GM21360 (cell line): ENCODE measurements at regions not wholly inside any gene's neighbourhood (a gene's known extent, or its start where the extent isn't known, plus 50 kb on each side); places are given as distances from the start of the nearest gene placed in this dataset.

Experiments
- ATAC-seq: cut with Tn5 transposase; IDR thresholded peaks from one replicate; pipeline ENCODE4 v1.9.1; 2021; ENCODE audit warnings: mild to moderate bottlenecking, moderate library complexity; ENCODE audit not compliant: unreplicated experiment

DNA sequence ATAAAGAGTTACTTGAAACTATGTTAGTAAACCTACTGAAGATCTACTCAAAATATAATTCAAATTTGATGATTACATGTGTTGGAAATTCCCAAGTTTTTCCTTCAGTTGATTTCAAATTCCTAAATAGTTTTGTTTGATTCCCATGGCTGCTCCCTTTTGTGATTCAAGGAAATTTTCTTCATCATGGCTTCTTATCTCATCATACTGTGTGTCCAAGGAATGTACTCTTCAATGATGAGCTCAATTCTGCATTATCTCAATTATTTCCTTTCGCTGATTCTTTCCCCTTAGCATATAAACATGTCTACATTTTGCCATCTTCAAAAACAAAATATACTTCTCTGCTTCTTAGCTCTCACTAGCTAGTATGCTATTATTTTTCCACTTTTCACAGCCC, 460.4 kb upstream of the NAALADL2 start:
- no peak for ATAC-seq

DNA sequence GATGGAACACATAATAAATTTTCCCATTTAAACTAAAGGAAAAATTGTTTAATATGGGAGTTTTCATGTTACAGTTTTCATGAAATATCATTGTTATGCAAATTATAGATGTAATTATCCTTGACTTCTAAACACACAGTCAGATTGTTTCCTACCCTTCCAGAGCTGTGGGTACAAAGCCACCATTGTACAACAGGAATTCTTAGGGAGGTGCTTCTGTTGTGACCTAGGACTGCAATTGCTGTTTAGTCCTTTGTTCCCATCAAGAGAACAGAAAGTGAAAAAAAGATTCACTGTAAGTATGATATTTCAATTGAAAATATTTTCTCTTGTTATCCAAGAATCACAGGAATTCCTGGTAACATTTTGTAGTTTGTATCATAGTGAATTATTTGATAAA, 455.3 kb upstream of the NAALADL2 start:
- no peak for ATAC-seq

DNA sequence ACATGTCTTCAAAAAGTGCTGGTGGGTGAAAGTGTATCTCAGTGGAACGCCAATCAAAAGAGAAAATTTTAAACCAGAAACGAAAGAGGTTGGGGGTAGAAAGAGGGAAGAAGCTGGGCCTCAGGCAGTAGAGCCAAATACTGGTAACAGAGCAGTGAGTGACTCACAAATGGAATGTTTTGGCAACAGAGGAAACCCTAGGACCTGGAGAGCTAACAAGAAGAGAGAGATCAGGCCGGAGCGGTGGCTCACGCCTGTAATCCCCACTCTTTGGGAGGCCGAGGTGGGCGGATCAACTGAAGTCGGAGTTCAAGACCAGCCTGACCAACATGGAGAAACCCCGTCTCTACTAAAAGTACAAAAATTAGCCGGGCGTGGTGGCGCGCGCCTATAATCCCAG, 450.8 kb upstream of the NAALADL2 start:
- ATAC-seq = no peak

GRCh38 chr3:174409086-174409743, 449.9 kb upstream of the NAALADL2 start:
- ATAC-seq = no peak

DNA sequence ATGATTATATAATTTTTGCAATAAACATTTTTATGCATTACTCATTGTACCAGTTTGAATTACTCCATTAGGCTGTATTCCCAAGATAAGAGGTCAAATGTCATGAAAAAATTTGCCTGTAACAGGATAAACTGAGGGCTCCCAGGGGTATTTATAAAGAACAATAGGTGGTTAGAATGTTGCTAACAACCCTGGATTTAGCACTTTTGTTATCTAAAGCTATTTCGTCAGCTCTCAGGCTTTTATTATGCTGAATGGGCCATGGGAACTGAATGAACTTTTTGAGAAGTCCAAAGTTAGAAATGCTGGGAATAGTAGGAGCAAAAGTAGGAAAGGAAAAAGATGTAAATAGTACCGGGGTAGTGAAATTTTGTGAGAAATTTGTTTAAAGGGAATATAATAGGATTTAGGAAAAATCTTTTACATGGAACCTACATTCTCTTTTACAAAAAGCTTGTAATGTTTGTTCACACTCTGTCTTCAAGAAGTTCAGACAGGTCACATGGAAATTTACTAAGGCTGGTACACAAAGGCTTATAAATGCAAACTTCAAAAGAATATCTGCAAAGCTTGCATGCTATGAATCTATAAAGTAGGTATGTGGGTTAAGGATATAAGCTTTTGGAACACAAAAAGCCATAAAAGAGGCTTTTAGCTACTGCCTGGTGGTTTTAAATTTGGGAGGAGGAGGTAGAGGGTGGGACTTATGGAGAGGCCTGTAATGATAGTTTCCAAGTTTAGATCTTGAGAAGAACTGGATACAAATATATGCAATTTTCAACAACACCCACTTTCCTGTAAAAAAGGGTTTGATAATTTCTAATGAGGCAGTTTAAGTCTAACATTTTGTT, 445.8 kb upstream of the NAALADL2 start:
- ATAC-seq = no peak

- no peak for ATAC-seq
Observed at GRCh38 chr3:174414902-174415301, 444.2 kb upstream of the NAALADL2 start.

- ATAC-seq = no peak
Observed at GRCh38 chr3:174417573-174417972, 441.6 kb upstream of the NAALADL2 start.

GRCh38 chr3:174419216-174419615, 439.9 kb upstream of the NAALADL2 start:
- ATAC-seq = no peak

GRCh38 chr3:174423936-174424335, 435.2 kb upstream of the NAALADL2 start:
- ATAC-seq = no peak

GRCh38 chr3:174424656-174425055, 434.5 kb upstream of the NAALADL2 start:
- ATAC-seq = no peak

- ATAC-seq = no peak
Observed at GRCh38 chr3:174425422-174425821, 433.7 kb upstream of the NAALADL2 start.

DNA sequence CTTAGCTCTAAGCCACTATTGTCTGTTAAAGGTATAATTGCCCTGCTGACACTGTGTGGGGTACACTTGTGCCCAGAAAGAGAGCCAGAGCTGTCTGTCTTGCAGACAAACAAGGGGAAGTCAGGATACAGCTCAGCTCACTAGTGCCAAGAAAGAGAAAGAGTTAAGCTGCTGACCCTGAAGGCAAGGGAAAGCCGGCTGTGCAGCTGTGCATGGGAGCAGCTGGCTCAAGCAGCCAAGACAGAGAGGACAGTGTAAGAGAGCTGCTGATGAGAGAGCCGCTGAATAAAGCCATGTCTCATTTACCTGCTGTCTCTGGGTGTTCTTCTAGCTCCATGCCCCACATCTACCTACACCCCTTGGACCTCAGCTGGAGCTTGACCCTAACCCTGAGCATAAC, 428.1 kb upstream of the NAALADL2 start:
- no peak for ATAC-seq

DNA sequence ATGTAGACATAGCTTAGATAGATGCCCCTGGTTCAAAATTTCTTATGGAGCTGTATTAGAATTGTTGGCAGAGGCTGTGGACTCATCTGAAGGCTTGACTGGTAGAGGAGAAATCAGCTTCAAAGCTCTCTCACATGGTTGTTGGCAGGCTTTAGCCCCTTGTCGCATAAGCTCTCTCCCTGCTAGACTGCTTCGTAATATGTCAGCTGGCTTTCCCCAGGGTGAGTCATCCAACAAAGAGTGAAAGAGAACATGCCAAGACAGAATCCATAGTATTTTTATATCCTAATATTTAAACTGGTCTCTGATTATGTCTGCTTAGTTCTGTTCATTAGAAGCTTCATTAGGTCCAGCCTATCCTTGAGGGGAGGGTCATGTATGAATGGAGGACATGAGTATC, 427.4 kb upstream of the NAALADL2 start:
- ATAC-seq = no peak

DNA sequence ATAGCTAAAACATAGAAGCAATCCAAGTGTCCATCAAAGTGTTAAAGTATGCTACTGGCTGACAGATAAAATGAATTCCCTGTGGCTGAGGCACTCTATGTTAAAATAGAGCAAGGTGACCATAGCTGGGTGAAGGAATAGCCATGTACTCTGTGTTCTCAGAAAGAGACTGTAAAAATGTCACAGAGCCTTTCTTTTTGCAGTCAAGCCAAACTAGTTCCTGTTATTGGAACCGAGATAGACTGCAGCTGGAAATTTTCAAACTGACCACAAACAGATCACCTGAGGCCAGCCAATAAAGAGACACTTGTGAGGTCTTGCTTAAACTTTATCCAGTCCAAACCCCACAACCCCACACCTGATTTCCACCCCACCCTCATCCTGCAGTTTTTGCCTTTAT, 422.8 kb upstream of the NAALADL2 start:
- ATAC-seq = no peak

- no peak for ATAC-seq
Observed at GRCh38 chr3:174438501-174439145, 420.5 kb upstream of the NAALADL2 start.

GRCh38 chr3:174439331-174440252, 419.5 kb upstream of the NAALADL2 start:
- ATAC-seq = no peak

DNA sequence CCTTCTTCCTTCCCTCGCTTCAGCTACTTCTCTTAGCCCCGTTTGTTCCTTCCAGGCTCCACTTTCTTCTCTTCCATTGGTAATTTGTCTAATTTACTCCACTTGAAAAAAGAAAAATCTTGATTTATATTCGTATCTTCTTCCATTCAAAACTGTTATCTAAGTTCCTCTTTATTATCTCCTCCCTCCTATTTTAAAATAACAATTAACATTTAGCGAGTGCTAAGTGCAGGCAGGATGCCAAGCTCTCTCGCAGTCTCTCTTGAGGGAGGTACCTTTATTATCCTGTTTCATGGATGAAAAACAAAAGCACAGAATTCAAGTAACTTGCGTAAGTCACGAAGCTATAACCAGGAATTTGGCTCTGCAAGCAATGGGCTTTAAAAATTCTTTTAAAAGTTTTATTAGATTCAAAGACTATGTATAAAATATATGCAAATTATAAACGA, 418.9 kb upstream of the NAALADL2 start:
- ATAC-seq = no peak

DNA sequence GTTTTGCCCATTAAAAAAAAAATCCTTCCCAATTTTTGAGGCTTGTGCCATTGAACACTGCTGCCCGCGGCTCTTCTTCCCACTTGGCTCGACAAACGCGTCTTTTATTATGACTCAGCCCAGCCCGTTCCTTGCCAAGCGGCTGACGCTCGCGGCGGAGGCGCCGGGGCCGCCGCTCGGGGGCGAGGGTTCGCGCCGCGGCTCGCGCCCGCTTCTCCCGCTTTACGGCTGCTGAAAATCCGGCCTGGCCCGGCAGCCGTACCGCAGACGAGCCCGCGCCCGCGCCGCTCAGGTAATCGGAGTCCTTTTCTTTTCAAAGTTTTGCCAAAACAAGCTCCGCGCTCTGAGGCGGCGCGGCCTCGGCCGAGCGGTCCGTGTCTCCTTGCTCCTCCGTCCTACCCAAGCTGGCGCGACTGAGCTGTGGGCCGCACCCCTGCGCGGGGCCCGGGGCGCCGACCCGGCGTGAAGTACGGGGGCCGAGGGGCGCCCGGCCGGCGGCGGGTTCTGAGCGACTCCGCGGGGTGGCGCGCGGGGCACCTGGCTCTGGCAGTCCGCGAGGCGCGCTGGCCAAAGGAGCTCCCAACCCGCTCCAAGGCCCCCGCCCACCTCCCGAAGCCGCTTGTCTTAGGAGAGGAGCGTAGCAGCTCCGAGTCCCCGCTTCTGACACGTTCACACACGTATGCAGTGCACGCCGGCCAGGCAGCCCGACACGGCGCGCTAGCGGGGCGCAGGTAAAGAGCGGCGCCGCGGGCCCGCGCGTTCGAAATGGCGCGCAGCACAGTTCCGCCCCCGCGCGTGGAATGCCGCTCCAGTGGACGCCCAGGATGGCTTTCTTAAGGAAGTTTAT, 418.2 kb upstream of the NAALADL2 start:
- ATAC-seq = peak; percentile 82

GRCh38 chr3:174441588-174442301, 417.4 kb upstream of the NAALADL2 start:
- ATAC-seq = no peak
